Lower leg skin (tissue), 3 donors: ENCODE measurements at regions not wholly inside any gene's neighbourhood (a gene's known extent, or its start where the extent isn't known, plus 50 kb on each side); places are given as distances from the start of the nearest gene placed in this dataset.

Experiments used
- POLR2A ChIP-seq, 2 donors: fragments of 450-650 bp; IDR thresholded peaks; one replicate each; pipeline ENCODE4 v1.6.1; 2016 to 2017; ENCODE audit warnings: antibody characterized with exemption in 2 of 2, mild to moderate bottlenecking in 1 of 2, moderate library complexity in 1 of 2
- TF ChIP-seq, protein P1 (sequence below), 3 donors: fragments of 450-650 bp; IDR thresholded peaks; one replicate each; pipeline ENCODE4 v1.5.1; 2016; ENCODE audit warnings: antibody characterized with exemption in 3 of 3, mild to moderate bottlenecking in 3 of 3, moderate library complexity in 2 of 3

DNA sequence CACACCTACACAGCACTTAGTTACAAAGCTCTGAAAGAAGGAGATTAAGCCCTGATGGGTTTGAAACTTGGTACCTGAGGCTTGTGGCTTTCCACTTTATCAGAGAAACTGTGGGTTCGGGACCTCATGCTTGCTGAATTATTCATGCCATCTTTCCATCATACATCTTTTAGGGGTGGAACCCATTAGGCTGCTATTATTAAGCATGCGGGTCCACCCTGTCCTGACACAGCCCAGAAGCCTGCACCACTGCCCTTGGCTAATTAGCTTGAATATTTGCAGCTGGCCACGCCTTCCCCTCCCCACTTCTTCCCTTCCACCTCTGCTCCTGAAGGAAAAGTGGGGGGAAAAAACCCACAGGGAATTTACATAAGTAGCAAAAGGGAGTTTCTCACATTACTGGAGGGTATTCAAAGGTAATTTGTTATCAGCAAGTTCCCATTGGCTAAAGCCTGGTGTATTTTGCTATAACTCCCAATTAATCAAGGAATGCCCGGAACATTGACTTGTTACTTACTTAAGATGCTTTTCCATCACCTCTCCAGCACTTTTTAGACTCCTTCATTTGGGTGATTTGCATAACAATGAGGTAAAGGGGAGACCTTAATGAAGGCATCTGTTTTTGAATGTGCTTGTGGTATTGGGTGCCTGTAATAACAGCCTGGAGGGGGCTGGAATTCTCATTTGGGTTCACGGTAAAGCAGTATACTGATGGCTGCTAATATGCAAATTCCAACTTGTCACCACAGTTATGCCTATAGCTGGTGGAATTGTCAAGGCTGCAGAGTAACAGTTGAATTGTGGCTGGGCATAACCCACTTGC lies 231.7 kb upstream of the GATB start:
- TF ChIP-seq, protein P1, sequence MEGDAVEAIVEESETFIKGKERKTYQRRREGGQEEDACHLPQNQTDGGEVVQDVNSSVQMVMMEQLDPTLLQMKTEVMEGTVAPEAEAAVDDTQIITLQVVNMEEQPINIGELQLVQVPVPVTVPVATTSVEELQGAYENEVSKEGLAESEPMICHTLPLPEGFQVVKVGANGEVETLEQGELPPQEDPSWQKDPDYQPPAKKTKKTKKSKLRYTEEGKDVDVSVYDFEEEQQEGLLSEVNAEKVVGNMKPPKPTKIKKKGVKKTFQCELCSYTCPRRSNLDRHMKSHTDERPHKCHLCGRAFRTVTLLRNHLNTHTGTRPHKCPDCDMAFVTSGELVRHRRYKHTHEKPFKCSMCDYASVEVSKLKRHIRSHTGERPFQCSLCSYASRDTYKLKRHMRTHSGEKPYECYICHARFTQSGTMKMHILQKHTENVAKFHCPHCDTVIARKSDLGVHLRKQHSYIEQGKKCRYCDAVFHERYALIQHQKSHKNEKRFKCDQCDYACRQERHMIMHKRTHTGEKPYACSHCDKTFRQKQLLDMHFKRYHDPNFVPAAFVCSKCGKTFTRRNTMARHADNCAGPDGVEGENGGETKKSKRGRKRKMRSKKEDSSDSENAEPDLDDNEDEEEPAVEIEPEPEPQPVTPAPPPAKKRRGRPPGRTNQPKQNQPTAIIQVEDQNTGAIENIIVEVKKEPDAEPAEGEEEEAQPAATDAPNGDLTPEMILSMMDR (IDR thresholded peaks at IDR 0.05), result no peak
- TF ChIP-seq POLR2A (IDR thresholded peaks at IDR 0.05), result no peak
